Endometrium (tissue), 2 donors: ENCODE measurements at regions not wholly inside any gene's neighbourhood (a gene's known extent, or its start where the extent isn't known, plus 50 kb on each side); places are given as distances from the start of the nearest gene placed in this dataset.

Experiments used
- FAIRE-seq: peaks from 2 replicates; lab custom pipeline; 2012; peaks lifted over from hg19 to GRCh38; lab: Jason Lieb, UNC
- donor health status: control.
- donor health status: control.

DNA sequence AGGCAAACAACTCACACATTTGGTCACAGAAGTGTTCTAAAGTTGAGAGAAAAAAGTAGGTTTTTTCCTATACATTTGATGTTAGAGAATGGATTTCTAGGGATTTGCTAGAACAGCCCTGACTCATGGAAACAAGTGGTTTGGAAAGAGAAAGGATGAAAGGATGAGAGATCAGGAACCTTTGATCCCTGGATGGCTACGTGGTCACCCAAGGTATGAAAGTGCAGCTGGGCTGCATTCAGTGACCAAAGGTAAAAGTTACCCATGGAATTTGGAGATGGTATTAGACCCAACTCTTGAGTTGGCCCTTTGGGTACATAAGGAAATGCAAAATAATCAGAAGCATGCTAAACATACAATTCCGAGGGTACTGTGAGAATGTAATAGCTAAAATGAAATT lies 61.3 kb upstream of the SPIN1 start:
- FAIRE-seq = no peak

DNA sequence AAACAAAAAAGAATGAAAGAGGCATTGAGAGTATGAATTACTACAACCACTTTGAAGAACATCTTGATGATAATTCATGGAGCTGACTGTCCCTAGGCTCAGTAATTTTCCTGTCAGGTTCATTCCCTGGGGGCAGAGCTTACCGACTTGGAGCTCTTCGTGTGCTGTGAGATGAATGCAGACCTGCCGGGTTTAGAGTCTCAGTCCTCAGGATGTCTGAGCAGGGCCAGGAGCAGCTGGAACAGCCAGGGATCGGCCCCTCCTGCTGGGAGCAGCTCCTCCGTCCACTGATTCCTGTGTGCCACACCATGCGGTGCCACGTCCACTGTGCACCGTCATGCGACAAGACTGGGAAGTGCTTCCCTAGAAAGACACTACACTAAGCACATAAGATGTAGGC lies 62.2 kb upstream of the SPIN1 start:
- FAIRE-seq = no peak

DNA sequence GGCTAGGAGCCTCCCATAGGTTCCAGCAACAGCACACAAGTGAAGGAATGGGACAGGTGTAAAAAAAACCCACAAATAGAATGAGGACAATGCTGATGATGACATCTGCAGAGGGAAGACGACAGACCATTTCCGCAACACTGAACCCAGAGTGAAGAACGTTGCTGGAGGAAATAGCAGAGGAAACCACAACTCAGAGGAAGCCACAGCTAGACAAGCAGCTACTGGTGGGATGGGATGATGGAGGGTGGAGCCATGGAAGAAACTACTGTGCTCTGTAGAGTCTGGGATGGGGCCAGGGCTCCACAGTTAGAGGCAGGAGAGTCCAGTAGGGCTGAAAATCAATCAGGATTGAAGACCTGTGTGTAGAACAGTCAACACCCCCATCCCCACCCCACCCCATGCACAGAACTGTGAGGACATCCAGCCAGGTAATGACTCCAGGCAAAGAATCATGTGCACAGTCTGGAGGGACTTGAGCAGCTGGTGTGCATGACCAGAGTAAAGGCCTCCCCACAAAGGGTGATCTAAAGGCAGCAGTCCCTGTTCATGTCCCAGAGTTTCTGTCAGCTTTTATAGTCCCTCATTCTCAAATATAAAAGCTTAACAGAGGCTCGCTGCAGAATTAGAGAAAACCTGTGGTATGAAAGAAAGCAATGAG lies 65.2 kb upstream of the SPIN1 start:
- FAIRE-seq = no peak

DNA sequence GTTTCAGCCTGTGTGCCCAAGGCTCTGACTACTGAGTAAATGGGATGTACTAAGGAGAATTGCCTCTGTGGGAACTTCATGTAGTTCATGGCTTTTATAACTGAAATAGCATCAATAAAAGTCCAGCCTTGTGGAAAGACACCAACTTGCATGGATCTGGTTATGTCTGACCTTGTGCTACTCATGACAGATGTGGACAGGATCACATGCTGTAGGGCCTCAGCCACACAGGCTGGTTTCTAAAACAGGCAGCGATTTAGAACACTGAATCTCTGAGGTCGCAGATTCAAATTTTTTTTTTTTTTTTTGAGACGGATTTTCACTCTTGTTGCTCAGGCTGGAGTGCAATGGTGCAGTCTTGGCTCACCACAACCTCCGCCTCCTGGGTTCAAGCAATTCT lies 66.5 kb upstream of the SPIN1 start:
- FAIRE-seq = no peak

DNA sequence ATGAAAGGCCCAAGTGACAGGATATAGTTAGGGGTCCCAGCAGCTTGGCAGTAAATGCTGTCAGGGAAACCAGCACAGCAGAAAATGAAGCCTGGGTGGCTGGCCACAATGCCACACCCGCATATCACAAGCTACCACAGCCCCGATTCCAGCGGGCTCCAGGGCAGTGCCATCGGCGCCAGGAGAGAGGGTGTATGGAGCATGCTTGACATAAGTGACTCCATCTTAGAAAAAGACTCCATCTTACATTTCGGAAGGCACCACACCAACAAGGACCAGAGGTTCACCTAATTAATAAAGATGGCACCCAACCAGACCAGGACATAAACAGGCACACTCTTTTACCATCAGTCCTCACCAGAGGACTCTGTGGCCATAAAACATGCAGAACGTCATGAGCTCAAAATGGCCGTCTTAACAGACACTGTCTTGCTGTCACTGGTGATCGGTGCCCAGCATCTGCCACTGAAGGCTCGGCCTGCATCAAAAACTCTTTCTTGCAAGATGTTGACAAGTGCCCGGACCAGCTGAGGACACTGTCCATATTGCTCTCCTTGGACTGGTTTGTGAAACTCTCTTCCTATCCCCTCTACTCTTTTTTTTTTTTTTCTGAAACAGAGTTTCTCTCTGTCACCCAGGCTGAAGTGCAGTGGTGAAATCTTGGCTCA lies 67.4 kb upstream of the SPIN1 start:
- FAIRE-seq = no peak

DNA sequence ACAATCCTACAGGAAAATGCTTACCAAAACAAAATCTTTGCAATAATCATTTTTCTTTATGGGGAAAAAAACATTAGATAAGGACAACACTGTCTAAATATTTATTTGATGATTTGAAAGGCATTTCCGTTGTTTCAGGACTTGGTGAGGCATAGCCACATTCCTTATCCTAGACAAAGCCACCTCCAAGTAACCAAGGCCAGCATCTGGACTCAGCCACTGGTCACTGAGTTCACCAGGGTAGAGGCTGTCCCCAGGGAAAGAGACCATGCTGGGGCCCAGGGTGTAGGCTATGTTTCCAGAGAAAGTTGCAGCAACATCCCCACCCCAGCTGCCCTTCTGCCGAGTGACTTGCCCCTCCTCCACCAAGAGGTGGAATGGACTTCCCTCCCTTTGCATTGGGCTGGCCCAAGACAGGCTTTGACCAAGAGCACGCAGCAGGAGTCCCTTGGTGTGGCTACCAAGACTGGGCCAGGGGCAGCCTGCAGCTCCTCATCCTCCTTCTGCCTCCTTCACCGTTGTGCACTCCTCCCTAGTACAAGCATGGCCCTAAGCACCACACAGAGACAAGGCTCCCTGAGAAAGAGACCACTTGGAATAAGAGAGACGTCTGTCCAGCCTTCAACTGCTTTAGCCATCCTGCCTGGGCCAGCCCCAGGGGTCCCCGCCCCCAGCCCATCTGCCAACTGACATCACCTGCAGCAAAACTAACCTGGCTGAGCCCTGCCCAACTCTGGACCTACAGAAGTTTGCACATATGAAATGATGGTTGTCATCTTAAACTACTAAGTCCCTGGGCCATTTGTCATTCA lies 68.1 kb upstream of the SPIN1 start:
- no peak for FAIRE-seq

DNA sequence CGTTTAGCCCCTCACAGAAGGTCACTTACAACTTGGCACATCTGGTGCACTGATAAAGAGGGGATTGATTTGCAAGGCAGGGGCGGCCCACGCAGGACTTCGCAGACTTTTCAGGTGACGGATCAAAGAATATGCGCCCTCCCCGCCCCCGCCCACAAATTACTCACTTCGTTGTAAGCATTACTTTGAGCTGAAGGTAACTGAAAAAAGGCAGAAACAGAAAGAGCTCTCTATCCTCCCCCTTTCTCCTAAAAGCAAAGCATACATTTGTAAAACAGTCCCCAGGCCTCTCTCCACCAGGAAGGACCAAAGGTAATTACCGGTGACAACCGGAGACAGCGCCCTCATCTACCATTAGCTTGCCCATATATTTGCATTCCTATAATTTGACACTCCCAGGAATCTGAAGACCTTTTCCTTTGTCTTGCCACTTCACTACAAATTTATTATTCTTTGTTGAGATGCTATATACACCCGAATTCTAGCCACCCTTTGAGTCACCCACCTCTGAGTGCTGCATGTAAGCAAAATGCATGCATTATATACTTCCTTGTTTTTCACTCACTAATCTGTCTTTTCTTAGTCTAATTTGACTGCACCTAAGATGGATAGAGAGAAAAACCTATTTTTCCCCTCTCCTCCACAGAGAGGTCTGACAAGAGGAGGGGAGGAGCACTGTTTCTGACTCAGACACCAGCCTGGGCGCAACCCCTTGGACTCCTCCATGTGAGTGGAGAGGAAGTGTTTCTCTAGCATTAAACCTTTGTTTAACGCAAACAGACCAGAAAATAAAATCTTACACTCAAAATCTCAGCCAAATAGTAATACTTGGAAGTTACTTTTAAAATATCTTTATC lies 74.7 kb upstream of the SPIN1 start:
- FAIRE-seq = no peak

DNA sequence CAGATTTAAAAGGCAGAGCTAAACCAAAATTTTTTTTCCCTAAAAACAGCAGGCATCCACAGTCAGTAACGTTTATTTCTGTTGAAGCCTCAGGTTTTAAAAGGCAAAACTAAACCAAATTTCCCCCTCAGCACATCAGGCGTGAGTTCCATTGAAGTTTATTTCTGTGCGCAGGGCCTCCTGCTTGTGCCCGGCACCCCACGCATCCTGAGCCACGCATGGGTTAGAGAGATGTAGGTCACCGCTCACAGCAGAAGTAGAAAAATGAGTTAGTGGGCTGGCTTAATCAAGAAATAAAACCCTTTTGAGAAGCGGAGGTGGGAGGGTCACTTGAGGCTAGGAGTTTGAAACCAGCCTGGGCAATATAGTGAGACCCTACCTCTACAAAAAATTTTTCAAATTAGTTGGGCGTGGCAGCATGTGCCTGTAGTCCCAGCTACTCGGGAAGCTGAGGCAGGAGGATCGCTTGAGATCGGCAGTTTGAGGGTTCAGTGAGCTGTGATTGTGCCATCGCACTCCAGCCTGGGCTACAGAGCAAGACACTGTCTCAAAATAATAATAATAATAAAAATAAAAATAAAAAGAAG lies 75.6 kb upstream of the SPIN1 start:
- FAIRE-seq = no peak

DNA sequence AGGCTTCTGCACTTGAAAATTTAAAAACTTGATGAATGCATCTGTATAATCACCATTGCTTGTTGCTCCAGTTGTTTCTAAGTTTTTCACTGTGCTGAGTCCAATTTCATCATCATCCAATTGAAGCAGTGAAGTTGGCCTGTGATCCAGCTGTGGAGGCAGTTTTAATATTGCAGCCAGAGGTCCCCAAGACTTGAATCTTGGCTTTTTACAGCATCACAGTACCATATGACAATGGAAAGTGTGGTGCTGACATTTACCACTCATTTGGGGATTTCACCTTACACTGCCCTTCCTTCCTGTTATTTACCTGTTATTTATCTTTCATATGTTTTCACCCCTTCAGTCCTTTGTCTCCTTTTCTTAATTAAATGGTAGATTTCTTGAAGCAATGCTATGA lies 76.2 kb upstream of the SPIN1 start:
- FAIRE-seq = no peak

DNA sequence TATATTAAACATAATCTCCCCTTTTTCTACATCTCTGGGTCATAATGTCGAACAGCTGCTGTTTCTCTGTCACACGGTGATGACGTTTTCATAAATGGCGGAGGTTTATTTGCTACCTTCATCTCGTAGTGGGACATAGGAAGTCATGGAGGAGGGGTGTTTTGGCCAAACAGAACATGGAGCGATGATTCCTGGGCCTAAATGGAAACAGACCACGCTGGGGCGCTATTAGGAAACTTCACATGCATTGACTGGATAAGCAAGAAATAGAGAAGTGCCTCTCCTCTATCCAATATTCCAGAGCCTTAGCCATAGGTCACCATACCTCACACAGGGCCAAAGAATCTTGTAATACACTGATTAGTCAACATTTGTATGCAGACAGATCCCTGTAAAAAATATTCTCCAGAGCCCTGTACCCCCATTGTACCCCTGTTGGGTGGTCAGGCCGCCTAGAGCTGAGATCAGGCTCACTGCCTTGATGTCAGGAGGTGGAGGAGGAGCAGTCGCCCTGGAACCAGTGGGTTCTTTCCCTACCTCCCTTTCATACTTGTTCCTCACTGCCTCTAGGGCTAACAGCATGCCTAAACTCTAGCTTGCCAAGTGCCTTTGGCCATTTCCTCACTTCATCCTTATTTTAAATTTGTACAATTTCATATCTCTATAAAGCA lies 77.8 kb upstream of the SPIN1 start:
- FAIRE-seq = no peak

DNA sequence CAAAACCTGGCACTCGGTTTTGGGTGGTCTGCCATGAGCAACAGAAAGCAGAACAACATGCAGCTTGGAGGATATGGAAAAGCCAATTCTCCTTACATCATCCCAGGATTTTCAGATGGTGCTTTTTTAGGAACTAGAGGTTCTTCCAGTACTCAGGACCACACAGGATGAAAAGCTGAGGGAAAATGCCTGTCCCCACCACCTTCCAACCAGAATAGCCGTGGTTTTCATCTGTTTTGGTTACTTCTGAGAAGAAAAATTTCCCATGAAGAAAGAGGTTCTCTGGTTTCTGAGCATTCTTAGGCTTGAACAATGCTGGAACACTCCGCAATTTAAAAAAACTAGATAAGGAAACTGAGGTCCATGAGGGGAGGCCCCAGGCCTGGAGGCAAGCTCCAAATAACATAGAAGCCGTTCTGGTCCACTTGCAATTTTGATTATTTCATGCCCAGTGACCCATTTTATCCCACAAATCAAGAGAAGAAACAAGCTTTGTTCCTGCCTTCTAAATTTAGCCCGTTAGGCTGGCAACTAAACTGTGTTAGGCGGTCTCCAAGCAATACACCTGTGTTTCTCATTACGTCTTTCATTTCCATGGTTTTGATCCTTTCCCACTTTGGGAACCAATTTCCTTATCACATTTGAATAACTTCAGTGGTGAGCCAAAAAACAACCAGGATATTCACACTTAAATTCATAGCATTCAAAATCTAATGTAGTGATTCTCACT lies 79.2 kb upstream of the SPIN1 start:
- FAIRE-seq = no peak

DNA sequence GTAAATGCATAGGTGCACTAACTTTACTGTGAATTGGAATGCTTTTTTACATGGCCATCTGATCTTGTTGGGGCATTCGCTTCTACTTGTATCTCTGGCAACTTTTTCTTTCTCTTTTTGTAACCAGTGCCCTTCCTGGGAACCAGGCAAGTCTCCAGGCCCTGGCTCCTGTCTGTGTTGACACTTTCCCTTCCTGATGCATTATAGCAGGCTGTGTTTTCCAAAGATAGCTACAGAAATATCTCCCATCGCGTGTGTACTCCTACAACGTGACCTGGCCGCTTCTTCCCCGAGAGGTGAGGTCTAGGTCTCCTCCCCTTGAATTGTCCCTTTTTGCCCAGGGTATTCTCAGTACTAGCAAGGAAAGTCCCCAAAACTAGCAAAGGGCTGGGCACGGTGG lies 81.1 kb upstream of the SPIN1 start:
- FAIRE-seq = no peak

DNA sequence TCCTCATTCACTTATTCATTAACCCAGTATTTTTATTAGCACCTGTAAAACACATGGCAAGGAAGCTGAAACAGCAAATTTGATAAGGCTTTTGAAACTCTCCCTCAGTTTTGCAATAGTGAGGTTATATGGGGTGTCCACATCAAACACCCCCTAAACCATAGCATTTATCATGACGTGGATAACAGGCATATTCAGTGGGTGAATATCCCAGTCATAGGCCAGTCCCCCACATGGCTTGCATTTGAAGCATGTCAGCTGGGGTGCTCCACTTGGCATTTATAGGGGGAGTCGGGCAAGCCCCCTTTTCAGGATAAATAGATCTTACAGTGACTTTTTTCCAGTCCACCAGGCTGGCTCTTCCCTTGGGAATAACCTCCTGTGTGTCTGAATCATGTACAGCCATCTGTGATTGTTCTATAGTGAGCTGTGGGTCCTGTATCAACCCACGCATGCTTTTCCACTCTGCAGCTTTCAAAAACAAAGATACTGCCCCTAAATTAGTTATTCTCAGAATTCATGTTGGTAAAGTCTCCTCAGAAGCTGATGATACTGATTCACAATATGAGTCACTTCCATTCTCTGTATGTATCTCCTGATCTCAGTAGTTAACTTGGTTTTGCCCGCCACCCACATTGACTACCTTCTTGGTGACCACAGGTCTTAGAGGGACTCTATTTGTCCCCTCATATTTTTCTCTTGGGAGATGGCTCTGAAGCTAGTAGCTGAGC lies 84.4 kb upstream of the SPIN1 start:
- FAIRE-seq = no peak

DNA sequence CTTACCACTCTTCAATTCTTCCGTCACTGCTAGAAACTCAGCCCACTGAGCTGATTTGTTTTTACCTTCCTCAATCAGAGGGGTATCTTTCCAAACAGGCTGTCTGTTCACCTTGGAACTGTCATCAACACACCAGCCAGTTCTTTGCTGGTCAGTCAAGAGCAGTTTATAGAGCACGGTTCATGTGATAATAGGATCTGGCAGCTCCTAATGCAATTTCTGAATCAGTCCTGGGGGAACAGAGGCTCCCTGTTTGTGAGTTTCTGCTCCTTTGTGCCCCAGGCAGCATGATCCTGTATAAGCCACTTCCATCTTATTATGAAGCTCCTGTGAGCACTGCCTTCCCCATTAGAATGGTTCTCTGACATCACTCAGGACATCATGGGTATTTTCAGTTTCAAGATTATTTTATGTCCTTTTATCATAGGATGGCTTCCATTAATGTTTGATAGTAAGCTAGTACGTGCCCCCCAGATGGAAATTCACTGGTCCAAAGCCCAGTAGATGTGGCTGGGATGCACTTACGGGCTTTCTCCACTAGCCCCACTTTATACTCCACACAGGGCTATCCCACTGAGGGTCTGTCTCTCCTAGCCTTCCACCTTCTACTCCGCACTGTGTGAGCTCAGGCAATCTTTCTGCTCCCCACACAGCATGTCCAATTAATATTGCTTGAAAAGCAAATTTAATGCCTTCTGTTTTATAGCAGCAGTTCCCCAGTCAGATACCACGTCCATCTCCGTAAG lies 85.5 kb upstream of the SPIN1 start:
- FAIRE-seq = no peak

DNA sequence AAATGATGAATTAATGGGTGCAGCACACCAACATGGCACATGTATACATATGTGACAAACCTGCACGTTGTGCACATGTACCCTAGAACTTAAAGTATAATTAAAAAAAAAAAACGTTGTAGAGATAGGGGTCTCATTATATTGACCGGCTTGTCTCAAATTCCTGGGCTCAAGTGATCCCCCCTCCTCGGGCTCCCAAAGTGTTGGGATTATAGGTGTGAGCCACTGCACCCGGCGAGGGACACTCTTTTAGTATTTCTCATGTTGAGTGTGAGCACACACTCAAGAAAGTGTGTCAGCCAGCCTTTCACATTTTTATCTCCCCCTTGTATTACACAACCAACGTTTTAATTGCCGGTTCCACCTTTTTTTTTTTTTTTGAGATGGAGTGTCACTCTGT lies 87.7 kb upstream of the SPIN1 start:
- FAIRE-seq = no peak

DNA sequence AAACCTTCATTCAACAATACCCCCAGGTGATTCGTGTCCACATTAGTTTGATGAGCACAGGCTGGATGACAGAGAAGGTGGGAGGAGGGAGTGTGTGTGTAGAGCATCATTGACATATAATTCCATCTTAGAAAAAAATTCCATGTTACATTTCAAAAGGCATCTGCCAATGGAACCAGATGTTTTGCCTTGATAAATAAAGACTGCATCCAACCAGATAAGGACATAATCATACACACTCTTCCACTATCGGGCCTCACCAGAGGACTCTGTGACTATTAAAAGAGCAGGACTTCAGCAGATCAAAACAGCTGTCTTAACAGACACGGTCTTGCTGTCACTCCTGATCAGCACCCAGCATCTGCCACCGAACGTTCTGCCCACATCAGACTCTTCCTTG lies 96.4 kb upstream of the SPIN1 start:
- FAIRE-seq = no peak

DNA sequence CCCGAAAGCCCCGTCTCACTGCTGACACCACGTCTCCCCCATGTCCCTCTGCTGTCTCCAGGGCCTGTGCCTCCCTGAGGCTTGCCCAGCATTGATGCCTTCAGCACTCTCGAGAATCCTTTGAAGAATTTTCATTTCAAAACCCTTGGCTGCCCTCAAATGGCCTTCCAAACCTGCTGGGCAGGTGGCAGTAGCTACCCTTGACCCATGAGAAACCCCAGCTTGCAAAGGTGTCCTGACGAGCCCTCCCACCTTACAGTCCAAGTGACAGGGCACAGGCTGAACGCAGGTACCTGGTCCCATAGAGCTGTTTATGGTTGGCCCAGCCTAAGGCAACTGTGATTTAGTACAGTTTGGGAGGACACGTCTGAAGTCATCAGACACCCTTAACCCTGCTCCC lies 97.2 kb upstream of the SPIN1 start:
- FAIRE-seq = no peak

DNA sequence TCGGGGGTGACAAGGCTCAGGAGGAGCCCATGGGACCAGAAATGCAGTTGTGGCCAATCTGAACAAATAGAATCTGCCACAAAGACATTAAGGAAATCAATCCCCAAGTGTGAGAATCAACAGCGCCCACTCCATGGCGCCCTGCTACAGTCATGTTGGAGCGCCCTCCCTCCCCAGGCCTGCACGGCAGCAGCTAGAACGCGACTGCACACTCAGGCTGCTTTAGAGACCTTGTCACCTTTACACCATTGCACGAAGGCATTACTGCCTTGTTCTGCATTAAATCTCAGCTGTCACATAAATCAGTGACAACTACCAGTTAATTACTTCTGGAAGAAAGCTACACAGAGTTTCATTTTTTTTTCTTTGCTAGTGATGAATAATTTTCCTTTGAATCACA lies 98.7 kb upstream of the SPIN1 start:
- FAIRE-seq = no peak

DNA sequence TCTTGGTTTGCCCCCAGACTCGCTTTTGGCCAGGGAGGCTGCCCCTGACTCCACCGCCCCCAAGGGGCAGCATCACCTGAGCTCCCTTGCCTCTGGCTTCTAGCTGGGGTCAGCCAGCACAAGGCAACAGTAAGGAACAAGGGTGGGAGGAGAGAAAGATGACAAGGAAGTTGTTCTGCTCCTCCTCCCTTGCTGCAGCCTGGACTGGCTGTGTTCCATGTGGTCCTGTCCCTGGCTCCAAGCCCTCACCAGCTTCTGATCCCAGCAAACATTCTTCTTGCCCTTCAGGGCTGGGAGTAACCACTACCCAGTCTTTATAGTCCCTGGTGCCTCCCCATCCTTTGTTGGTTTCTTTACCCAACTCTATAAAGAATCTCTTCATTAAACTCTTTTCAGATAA lies 100.3 kb upstream of the SPIN1 start:
- FAIRE-seq = no peak
